Islet precursor cell (in vitro differentiated cells): ENCODE measurements at regions not wholly inside any gene's neighbourhood (a gene's known extent, or its start where the extent isn't known, plus 50 kb on each side); places are given as distances from the start of the nearest gene placed in this dataset.

Experiments used
- DNase-seq: peaks from one replicate; pipeline ENCODE4 v3.0.0-alpha.2; 2018

GRCh38 chr3:76011121-76011520, 225.8 kb upstream of the ZNF717 start:
- peak; percentile 35 for DNase-seq

GRCh38 chr3:76015496-76015895, 230.1 kb upstream of the ZNF717 start:
- DNase-seq: no peak

GRCh38 chr3:76016111-76016510, 230.8 kb upstream of the ZNF717 start:
- DNase-seq: no peak

GRCh38 chr3:76016769-76017439, 231.6 kb upstream of the ZNF717 start:
- no peak for DNase-seq

- no peak for DNase-seq
Measured at GRCh38 chr3:76021376-76021775, 236.0 kb upstream of the ZNF717 start.

- DNase-seq: no peak
Measured at GRCh38 chr3:76024640-76025039, 239.3 kb upstream of the ZNF717 start.

- no peak for DNase-seq
Measured at GRCh38 chr3:76025561-76025960, 240.2 kb upstream of the ZNF717 start.

GRCh38 chr3:76026379-76026778, 241.0 kb upstream of the ZNF717 start:
- DNase-seq: no peak

GRCh38 chr3:76028774-76029173, 243.4 kb upstream of the ZNF717 start:
- no peak for DNase-seq

GRCh38 chr3:76034649-76035048, 249.3 kb upstream of the ZNF717 start:
- peak; percentile 68 for DNase-seq

- no peak for DNase-seq
Measured at GRCh38 chr3:76035117-76035516, 249.8 kb upstream of the ZNF717 start.

GRCh38 chr3:76038949-76039348, 253.6 kb upstream of the ZNF717 start:
- DNase-seq: no peak

- no peak for DNase-seq
Measured at GRCh38 chr3:76039431-76039830, 254.1 kb upstream of the ZNF717 start.

GRCh38 chr3:76040946-76041345, 255.6 kb upstream of the ZNF717 start:
- DNase-seq: no peak

- no peak for DNase-seq
Measured at GRCh38 chr3:76043746-76044145, 258.4 kb upstream of the ZNF717 start.

- DNase-seq: no peak
Measured at GRCh38 chr3:76044601-76045600, 259.6 kb upstream of the ZNF717 start.

GRCh38 chr3:76047368-76047767, 262.0 kb upstream of the ZNF717 start:
- DNase-seq: no peak

GRCh38 chr3:76049776-76050175, 264.4 kb upstream of the ZNF717 start:
- no peak for DNase-seq

- DNase-seq: no peak
Measured at GRCh38 chr3:76051145-76051544, 265.8 kb upstream of the ZNF717 start.

- no peak for DNase-seq
Measured at GRCh38 chr3:76054404-76054803, 269.1 kb upstream of the ZNF717 start.

GRCh38 chr3:76061654-76062053, 276.3 kb upstream of the ZNF717 start:
- DNase-seq: no peak

GRCh38 chr3:76063019-76063418, 277.7 kb upstream of the ZNF717 start:
- no peak for DNase-seq

- no peak for DNase-seq
Measured at GRCh38 chr3:76063811-76064210, 278.5 kb upstream of the ZNF717 start.

GRCh38 chr3:76065964-76066363, 280.6 kb upstream of the ZNF717 start:
- DNase-seq: no peak
